ENCODE measurements at regions not wholly inside any gene's neighbourhood (a gene's known extent, or its start where the extent isn't known, plus 50 kb on each side); places are given as distances from the start of the nearest gene placed in this dataset.

DNA sequence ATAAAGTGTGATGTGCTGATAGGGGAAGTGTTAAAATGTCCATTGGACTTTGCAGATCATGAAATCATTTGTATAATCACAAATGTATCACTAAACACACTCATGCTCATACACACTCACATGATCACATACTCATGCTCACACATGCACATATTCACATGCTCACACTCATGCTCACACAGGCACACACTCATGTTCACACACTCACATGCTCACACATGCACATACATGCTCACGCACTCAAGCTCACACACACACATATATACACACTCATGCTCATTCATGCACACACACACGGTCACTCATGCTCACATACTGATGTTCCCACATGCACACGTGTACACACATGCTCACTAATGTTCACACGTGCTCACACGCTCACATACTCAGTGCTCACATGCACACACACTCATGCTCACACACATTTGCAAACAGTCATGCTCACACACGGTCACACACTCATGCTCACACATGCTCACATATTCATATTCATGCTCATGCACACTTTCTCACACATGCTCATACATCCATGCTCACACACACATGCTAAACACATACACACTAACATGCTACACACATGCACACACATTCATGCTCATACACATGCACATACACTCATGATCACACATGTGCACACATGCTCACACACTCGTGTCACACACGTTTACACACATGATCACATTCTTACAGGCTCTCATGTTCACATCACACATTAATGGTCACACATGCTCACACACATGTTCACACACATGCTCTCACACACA lies 116.7 kb upstream of the GJB6 start:
- H2AFZ ChIP-seq (ENCODE audit: insufficient read depth, low read depth, low read length, poor library complexity, severe bottlenecking) = no peak overlapping the region
- TF ChIP-seq EZH2 (IDR thresholded peaks at IDR 0.05; ENCODE audit: borderline replicate concordance, insufficient read depth, low read depth, low read length, poor library complexity, severe bottlenecking) = no peak
- TF ChIP-seq, protein P1, sequence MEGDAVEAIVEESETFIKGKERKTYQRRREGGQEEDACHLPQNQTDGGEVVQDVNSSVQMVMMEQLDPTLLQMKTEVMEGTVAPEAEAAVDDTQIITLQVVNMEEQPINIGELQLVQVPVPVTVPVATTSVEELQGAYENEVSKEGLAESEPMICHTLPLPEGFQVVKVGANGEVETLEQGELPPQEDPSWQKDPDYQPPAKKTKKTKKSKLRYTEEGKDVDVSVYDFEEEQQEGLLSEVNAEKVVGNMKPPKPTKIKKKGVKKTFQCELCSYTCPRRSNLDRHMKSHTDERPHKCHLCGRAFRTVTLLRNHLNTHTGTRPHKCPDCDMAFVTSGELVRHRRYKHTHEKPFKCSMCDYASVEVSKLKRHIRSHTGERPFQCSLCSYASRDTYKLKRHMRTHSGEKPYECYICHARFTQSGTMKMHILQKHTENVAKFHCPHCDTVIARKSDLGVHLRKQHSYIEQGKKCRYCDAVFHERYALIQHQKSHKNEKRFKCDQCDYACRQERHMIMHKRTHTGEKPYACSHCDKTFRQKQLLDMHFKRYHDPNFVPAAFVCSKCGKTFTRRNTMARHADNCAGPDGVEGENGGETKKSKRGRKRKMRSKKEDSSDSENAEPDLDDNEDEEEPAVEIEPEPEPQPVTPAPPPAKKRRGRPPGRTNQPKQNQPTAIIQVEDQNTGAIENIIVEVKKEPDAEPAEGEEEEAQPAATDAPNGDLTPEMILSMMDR (IDR thresholded peaks at IDR 0.05) = no peak
- no peak overlapping the region for H3K4me3 ChIP-seq (ENCODE audit: control extremely low read depth in 1 of 5, extremely low read depth in 1 of 5, insufficient read depth in 1 of 5, low read depth in 2 of 5, low read length in 4 of 5)
- no peaks in the 10 kb centered on the region for H3K27me3 Mint-ChIP-seq
- H3K4me2 ChIP-seq (replicated peaks; ENCODE audit: low read depth, low read length, poor library complexity, severe bottlenecking) = no peak overlapping the region
- DNase-seq (no peak), ATAC-seq (ENCODE audit: low read depth) (no peak)
- H3K27me3 ChIP-seq (replicated peaks in 1 of 4; ENCODE audit: control extremely low read depth in 1 of 4, control insufficient read depth in 3 of 4, insufficient read depth in 4 of 4, low read length in 3 of 4) = no peaks in the 10 kb centered on the region
- no peaks in the 10 kb centered on the region for H3K9me3 ChIP-seq (ENCODE audit: control extremely low read depth in 1 of 3, control insufficient read depth in 2 of 3, insufficient read depth in 1 of 3, low read length in 2 of 3)
- ChIA-PET CTCF (no interaction called here), POLR2A (no interaction called here)
- no peak overlapping the region for H3K27ac Mint-ChIP-seq
- no peaks in the 10 kb centered on the region for H3K4me1 ChIP-seq (ENCODE audit: control insufficient read depth in 2 of 2, insufficient read depth in 2 of 2, low read length in 2 of 2)
- no peaks in the 10 kb centered on the region for H3K79me2 ChIP-seq (ENCODE audit: control insufficient read depth, insufficient read depth, low read length)
- no peaks in the 10 kb centered on the region for H3K4me1 Mint-ChIP-seq
- H3K9me3 Mint-ChIP-seq (ENCODE audit: insufficient read depth) = peaks cover 8% of the 10 kb centered on the region
- H3K9ac ChIP-seq (ENCODE audit: low read length) = no peak overlapping the region
- H3K4me3 Mint-ChIP-seq = no peak overlapping the region
- H4K20me1 ChIP-seq (ENCODE audit: control insufficient read depth, insufficient read depth, low read length, poor library complexity, severe bottlenecking) = no peaks in the 10 kb centered on the region
- intact Hi-C loops (cut with micrococcal nuclease) = no loop called here
- no peak overlapping the region for H3K27ac ChIP-seq (ENCODE audit: low read length in 2 of 2)
- WGBS (ENCODE audit: insufficient coverage) = 96% methylated on average over 8 of the region's 8 CpGs
- no peaks in the 10 kb centered on the region for H3K36me3 ChIP-seq (replicated peaks in 1 of 2; ENCODE audit: control extremely low read depth in 1 of 2, control insufficient read depth in 1 of 2, extremely low read depth in 1 of 2, insufficient read depth in 2 of 2, low read length in 1 of 2)

DNA sequence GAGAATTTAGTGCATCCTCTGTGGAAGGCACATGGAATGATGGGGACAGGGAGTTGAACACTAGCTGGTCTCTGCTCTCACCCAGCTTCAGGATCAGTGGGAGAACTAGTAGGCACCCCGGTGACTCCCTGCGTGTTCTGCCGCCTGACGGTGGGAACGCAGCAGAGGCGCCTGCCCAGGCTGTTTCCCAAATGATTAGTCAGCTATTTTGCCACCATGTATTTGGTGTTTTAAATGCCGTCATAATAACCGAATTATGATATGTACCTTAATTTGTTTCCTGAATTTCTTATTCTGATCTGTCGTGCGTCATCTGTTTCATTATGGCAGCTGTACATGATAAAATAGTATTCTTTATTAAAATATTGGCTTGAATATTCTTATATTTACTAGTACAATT lies 115.9 kb upstream of the GJB6 start:
- Histone ChIP-seq H3K36me3 (replicated peaks in 1 of 2; ENCODE audit: control extremely low read depth in 1 of 2, control insufficient read depth in 1 of 2, extremely low read depth in 1 of 2, insufficient read depth in 2 of 2, low read length in 1 of 2) (no peaks in the 10 kb centered on the region), H3K9me3 (ENCODE audit: control extremely low read depth in 1 of 3, control insufficient read depth in 2 of 3, insufficient read depth in 1 of 3, low read length in 2 of 3) (no peaks in the 10 kb centered on the region), H2AFZ (ENCODE audit: insufficient read depth, low read depth, low read length, poor library complexity, severe bottlenecking) (no peak overlapping the region), H3K4me1 (ENCODE audit: control insufficient read depth in 2 of 2, insufficient read depth in 2 of 2, low read length in 2 of 2) (no peaks in the 10 kb centered on the region), H3K79me2 (ENCODE audit: control insufficient read depth, insufficient read depth, low read length) (no peaks in the 10 kb centered on the region), H3K4me3 (ENCODE audit: control extremely low read depth in 1 of 5, extremely low read depth in 1 of 5, insufficient read depth in 1 of 5, low read depth in 2 of 5, low read length in 4 of 5) (no peak overlapping the region), H3K27me3 (replicated peaks in 1 of 4; ENCODE audit: control extremely low read depth in 1 of 4, control insufficient read depth in 3 of 4, insufficient read depth in 4 of 4, low read length in 3 of 4) (no peaks in the 10 kb centered on the region), H4K20me1 (ENCODE audit: control insufficient read depth, insufficient read depth, low read length, poor library complexity, severe bottlenecking) (no peaks in the 10 kb centered on the region), H3K9ac (ENCODE audit: low read length) (no peak overlapping the region), H3K4me2 (replicated peaks; ENCODE audit: low read depth, low read length, poor library complexity, severe bottlenecking) (no peak overlapping the region), H3K27ac (ENCODE audit: low read length in 2 of 2) (no peak overlapping the region)
- no peak for DNase-seq
- Mint-ChIP-seq H3K4me3 (no peak overlapping the region), H3K9me3 (ENCODE audit: insufficient read depth) (peaks cover 8% of the 10 kb centered on the region), H3K27me3 (peaks cover 2% of the 10 kb centered on the region), H3K27ac (no peak overlapping the region), H3K4me1 (no peaks in the 10 kb centered on the region)
- 96% methylated on average over 7 of the region's 10 CpGs for WGBS (ENCODE audit: insufficient coverage)
- no peak for ATAC-seq (ENCODE audit: low read depth)
- TF ChIP-seq EZH2 (IDR thresholded peaks at IDR 0.05; ENCODE audit: borderline replicate concordance, insufficient read depth, low read depth, low read length, poor library complexity, severe bottlenecking) = no peak
- TF ChIP-seq, protein P1 (IDR thresholded peaks at IDR 0.05) = no peak
- POLR2A ChIA-PET = no interaction called here
- intact Hi-C loops (cut with micrococcal nuclease) = no loop called here
- CTCF ChIA-PET = no interaction called here
